ENCODE measurements at regions not wholly inside any gene's neighbourhood (a gene's known extent, or its start where the extent isn't known, plus 50 kb on each side); places are given as distances from the start of the nearest gene placed in this dataset.
"Not testable (repeated sequence)": the region's sequence is repeated elsewhere in the genome, so short reads cannot be mapped to it uniquely, and the experiment has no call there.

DNA sequence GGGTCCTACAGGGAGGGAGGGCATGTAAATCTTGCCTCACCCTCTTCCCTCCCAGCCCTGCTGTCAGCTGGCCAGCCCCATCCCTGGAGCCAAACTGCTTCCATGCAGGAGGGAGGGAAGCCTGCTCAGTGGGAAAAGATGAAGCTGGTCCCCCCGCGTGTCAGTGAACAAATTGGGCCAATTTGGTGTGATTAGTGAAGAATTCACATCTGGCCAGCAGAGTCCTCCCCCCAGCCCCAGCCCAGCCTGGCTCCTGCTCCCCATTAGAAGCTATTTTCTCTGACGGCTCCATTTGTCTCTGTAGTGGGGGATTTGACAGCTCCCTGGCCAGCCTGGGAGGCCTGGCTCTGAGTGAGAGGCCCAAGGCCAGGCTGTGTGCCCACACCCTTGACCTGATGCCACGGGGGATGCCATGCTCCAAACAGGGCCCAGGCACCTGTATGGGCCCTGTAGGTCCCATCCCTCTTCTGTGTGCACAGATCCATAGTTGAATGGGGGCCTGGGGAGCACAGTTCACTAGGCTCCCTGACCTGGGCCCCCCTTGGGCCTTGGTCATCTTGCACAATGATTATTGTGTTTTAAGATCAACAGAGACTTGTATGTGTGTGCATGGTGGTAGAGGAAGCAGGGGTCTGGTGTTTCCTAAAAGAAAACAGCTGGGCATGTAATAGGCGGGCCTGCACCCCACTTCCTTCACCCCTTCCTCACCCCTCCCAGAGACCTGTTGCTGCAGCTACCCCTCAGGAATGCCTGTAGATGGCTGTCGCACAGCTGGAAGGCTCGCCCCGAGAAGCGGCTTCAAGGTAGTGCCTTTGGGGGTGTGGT is 50.7 kb upstream of the TAC4 start:
- no peak for DNase-seq (ENCODE audit: low spot score)

DNA sequence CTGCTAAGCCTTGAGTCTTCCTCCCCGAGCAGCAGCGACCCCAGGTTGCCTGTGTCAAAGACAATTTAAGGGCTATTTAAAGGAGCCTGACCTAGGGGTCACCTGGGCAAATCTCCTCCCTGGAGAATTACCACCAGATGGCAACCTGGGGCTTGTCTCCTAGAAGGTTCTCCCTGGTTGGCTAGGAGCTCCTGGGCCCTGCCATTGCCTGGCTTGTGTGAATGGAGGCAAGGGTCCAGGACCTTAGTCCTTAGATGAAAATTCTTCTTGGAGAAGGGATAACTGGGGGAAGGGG is 51.3 kb upstream of the TAC4 start:
- peak; percentile 24 for DNase-seq (ENCODE audit: low spot score)

DNA sequence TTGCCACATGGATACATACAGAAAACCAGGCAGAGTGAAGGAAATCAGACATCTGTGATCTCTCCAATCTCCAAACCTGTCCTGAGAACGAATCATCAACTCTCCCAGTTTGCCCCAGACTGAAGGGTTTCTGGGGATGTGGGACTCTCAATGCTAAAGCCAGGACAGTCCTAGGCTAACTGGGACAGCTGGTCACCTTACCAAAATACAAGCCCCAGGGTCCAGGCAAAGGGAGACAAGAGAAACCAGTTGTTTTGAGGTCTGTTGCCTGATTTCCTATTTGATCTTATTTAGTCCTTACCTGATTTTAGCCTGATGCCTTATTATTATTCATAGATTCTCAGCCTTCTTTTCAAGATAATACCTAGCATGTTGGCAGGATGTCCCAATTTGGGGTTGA is 51.7 kb upstream of the TAC4 start:
- DNase-seq (ENCODE audit: low spot score), result no peak

DNA sequence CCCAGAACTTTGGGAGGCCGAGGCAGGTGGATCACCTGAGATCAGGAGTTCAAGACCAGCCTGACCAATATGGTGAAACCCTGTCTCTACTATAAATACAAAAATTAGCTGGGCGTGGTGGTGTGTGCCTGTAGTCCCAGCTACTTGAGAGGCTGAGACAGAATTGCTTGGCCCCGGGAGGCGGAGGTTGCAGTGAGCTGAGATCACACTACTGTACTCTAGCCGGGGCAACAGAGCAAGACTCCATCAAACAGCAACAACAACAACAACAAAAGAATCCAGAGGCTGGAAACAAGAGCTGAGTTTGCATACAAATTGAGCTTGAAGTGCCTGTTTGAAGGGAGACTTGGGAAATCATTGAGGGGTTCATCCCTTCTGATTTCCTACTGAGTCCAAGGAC is 52.9 kb upstream of the TAC4 start:
- not testable (repeated sequence) for DNase-seq (ENCODE audit: low spot score)

DNA sequence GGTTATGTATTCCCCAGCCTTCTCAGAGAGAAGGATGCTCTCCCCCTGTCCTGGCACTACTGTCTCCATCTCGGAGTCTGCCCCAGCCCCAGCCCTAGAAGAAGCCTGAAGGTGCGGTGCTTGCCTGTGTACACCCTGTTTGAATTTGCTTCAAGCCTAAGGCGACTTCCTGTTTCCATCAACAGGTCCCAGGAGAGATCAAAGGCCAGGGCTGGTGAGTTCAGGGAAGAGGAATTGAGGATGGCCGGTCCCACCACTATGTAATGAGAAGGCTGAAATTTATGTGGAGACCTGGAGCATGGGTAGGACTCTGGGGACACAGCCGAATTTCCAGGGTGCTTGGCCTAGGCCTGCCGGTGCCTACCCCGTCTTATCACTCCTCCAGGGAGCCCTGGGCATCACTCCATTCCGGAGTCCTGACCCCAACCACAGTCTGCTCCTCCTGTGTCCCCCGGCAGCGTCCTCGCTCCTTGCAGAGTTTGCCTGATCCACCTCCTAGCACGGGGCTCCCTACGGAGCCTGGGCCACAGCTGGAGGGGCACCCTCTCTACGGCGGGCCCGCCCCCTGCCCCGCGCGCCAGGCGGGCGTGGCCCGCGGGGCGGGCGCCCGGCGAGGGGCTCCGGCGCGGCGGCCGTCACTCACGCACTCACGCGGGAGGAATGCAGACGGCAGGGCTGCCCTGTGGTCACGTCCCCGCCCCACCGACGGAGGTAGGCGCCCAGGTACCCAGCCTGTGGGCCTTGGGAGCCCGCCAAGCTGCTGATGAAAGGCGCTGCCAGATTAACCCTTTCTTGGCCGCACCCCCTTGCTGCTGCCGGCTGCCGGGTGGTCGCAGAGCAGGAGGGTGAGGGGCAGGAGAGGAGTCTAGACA is 53.8 kb upstream of the TAC4 start:
- DNase-seq (ENCODE audit: low spot score), result no peak

DNA sequence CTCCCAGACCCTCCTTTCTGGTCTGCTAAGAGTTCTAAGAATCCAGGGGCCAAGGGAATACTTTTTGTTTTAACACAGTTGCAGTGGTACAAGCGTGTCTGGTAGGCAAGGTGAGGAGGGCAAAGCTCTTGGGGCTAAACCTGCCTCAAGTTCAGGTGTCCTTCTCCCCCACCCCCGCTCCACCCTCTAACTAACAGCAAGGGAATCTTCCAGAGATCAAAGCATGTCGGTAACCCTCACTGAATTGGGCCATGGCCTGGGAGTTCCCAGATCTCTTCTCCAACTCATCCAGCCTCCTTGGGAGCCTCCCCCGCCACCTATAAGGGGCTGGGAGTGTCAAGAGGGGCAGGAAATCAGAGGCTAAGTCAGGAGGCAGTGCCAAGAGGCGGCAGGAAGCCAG is 55.7 kb upstream of the TAC4 start:
- no peak for DNase-seq (ENCODE audit: low spot score)

DNA sequence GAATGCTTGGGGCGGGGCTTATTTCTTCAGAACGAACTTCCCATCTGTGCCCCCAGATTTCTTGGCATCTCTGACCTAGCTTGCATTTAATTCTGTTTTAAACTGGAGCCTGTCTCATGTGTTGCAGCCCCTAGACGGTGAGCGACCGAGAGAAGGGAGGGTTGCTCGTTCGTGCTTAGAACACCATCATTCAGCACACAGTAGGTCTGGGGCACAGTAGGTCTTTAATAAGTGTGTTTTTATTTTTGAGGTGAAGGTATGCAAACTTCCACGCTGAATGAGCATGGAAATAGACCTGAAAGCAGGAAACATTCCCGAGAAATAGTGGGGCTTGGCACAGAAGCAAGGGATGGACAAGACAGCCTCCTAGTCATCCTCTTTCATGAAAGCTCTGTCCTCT is 57.0 kb upstream of the TAC4 start:
- no peak for DNase-seq (ENCODE audit: low spot score)

DNA sequence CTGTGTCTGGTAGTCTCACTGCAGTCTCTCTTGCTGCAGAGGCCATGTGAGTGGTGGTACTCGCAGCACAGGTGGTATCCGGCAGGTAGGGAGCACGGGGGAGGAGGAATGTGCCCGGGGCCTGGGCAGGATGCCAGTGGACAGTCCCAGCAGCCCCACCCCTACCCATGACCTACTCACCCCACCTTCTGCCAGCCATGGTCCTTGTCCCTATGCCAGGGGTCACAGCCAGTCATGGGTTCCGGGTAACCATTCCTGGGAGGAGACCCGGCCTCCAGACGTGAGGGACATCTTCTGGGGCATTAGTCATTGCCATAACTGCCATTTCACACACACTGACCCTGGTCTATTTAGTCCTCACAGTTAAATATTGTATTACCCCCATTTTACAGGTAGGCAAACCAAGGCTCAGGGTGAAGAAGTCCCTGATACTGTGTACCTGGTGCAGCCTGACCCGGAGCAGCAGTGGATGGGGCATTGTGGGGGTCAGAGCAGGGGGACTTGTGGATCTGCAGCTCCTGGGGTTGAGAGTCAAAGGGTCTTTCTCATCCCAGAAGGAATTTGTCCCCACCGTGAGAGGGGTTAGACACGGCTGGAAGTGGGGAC is 58.8 kb upstream of the TAC4 start:
- DNase-seq (ENCODE audit: low spot score), result no peak

DNA sequence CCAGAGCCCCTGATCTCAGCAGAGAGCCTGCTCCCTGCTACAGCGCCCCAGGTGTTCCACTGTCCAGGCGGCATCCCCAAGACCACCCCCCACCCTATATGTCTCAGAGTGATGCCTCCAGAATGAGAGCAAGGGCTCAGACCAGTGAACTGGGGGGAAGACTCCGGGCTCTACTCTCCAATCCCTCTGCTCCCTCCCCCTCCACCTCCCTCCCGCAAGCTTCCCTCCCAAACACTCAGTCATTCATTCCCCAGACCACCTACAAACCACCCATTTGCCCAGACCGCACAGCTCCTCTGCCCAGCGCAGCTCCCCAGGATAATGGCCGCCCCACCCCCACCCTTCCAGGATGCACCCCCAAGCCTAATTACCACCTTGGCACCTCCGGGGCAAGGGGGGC is 59.4 kb upstream of the TAC4 start:
- DNase-seq (ENCODE audit: low spot score), result no peak

DNA sequence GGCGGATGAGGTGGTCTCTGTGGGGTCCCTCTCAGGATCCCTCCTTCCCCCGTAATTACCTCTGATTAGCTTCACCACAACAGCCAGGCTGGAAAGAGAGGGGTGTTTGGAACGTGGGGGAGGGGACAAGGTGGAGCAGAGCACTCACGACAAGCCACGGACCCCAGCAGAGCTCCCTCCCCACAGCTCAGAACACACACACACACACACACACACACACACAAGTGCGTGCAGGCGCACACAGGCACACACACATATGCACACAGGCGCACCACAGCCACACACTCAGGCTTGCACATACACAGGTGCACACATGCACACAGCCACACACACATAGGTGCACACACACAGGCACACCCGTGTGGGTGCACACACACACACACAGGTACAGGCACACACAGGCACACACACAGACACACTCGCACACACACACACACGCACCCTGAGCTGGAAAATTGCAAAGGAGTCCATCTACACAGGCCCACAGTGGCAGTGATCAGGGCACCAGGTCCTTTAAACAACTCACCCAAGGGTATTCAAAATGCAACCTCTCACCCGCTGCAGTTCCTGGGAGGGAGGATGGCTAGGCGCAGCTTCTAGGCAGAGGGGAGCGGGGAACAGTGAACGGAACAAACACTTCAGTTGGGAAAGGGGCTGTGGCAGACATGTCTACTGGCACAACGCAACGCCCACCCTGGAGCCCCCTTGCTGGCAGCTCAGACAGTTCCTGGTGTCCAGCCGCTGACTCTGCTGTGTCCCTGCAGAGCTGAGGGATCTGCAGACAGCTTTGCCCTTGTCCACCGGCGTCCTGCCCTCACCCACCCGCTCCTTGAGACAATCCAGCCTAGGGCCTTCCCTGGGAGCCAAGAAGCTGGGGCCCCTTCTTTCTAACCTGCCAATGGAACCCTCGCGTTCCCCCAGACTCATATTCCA is 59.9 kb upstream of the DLX4 start:
- DNase-seq (ENCODE audit: low spot score), result no peak

DNA sequence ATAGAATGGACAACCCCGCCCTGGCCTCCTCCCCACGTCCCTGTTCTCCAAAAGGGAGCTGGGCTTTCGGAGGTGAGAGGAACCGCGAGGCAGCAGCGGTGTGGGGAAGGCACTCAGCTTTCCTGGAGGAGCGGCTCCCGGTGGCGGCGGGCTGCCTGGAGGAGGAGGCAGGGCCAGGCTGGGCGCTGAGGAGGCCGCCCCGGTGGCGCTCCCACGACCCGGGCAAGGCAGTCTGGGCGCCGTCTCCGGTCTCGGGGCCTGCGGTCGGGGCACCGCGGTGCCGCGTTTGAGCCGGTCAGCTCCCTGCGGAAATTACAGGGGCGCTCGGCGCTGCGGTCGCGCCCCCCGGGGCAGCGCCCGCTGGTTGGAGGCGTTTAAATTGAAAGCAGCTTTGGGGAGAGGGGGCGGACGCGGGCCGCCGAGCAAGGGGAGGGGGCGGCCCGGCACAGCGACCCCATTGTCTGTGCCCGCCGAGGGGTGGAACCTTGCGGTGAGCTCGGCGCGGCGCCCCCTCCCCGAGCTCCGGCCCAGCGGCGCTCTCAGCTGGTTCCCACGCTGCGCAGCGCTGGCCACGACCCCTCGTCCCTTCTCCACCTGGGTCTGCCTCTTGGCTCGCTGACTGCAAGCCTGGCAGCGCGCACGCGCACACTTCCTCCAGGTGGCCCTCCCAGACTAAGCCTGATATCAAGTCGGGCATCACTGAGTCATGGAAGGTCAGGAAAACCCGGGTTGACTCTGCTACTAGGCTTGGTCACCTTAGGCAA is 58.7 kb upstream of the DLX4 start:
- DNase-seq (ENCODE audit: low spot score), result no peak

DNA sequence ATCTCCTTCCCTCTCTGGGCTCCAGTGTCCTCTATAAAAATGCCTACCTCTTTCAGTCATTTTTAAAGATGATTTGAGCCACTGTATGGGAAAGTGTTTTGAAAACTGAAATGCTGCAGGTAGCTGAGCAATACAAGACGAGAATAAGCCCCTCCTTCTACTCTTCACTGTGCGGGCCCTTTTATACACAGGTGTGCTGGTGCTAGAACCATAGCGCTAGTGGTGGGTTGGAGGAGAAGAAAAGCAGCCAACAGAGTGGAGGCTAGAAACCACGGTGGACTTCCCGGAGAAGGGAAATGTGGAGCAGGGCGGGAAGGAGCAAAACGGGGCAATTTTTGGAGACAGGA is 58.2 kb upstream of the DLX4 start:
- DNase-seq (ENCODE audit: low spot score), result no peak

DNA sequence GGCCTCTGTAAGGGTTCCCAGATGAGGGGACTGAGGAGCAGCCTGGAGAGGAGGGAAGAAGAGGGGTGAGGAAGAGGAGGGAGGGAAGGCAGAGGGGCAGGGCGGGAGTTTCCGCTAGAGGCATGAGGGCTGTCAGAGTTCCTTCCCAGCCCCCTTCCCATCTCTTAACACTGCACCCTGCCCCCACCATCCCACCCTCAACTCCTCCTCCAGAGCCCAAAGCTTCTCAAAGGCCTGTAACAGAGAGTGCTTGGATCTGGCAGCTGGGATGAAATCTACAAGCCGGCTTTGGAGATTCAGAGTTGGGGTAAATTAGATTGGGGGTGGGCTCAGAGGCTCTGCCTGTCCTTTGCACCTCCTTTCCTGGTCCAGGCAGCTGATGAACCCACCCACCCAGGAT is 57.3 kb upstream of the DLX4 start:
- no peak for DNase-seq (ENCODE audit: low spot score)

DNA sequence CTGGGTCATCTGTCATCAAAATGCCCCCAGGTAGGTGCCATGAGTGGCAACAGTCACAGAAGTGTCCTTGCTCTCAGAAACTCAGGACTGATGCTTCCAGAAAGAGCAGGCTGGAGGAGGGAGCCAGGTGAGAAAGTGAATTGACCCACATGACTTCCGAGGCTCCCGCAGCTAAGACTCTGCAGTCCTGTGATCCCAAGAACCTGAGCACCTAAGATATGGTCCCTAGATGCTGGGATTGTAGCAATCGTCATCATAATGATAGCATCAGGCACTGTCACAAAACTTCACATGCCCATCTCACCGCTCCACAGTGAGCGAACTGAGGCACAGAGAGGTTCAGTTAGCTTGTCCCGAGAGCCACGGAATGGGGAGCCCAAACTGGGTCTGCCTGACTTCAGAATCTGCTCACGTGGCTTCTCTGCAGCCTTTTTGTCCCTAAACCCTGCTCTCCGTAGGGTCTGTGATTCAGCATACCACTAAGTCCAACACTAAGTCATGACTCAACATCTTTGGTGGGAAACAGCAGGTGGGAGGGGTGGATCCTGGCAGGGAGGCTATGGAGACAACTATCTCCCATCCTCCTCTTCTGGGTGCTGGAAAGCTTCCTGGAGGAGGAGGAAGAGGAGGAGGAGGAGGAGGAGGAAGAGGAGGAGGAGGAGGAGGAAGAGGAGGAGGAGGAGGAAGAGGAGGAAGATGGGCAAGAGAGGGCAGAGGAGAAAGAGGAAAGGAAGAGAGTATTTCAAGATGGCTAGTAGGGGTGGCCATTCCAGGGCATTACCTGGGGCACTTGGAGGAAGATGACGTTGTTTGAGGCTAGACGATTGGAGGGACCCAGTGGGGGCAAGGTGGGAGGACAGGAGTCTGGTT is 55.5 kb upstream of the DLX4 start:
- no peak for DNase-seq (ENCODE audit: low spot score)

DNA sequence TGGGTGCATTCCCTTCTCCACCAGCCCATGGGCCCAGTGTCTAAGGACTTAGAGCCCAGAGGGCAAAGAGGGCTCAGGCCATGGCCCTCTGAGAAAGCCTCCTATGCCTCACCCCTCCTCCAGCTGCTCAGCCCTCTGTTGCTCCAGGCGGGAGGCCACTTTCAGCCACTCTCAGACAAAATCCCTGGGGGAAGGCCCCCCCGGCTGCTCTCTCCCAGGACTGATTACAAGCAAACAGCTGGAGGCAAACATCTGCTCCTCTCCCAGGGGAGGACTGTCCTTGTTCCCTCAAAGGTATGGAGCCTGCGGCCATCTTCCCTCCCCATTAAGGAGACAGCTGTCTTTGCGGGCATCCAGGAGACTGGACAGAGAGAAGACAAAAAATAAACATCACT is 54.9 kb upstream of the DLX4 start:
- no peak for DNase-seq (ENCODE audit: low spot score)

DNA sequence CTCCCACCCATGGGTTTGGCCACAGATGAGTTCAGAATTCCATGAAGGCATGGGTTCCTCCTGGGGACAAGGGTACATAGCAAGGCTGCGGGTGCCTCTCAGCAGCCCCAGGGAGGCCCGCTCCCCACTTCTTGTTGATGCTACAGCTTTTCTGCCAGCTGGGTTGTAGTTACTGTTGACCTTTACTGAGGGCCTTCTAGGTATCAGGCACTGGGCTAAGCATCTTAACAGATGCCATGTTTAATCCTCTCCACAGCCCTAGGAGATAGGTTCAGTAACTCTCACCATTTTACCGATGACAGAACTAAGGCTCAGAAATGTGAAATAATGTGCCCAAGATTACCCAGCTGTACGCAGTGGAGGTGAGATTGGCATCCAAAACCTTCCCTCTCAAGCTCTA is 54.3 kb upstream of the DLX4 start:
- DNase-seq (ENCODE audit: low spot score), result no peak

DNA sequence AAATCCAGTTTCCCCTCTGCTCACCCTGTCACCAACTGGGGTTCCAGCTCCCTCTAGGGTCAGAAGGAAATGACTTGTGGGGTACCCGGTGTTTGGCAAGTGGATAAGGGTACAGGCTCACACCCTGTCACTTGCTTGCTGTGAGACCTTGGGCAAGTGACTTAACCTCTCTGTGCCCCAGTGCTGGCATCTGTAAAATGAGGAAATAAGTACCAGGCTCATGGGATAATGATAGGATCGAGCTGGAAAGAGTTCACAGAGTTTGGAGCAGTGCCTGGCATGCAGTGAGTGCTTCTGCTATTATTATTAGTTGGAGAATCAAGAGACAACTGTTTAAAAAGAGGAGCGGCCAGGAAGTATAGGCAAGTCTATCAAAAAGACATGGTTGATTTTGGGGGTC is 53.7 kb upstream of the DLX4 start:
- DNase-seq (ENCODE audit: low spot score), result no peak

DNA sequence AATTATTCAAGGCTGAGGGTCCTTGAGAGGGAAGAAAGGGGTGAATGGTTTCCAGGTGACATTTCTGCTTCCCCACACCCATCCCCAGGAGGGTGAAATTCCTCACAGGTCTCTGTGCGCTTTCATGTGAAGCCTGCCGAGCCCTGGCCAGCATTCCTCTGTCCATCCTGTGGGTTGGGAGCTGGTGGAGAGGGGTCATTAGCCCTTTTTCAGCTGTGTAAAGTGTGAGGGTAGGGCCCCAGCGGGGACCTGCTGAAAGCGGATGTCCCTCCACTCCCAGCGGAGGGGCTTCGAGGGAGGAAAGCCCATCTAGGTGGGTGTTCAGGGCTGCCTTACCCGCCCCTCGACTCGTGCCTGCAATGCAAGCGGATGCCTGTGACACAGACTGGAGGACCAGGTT is 53.3 kb upstream of the DLX4 start:
- DNase-seq (ENCODE audit: low spot score), result no peak

DNA sequence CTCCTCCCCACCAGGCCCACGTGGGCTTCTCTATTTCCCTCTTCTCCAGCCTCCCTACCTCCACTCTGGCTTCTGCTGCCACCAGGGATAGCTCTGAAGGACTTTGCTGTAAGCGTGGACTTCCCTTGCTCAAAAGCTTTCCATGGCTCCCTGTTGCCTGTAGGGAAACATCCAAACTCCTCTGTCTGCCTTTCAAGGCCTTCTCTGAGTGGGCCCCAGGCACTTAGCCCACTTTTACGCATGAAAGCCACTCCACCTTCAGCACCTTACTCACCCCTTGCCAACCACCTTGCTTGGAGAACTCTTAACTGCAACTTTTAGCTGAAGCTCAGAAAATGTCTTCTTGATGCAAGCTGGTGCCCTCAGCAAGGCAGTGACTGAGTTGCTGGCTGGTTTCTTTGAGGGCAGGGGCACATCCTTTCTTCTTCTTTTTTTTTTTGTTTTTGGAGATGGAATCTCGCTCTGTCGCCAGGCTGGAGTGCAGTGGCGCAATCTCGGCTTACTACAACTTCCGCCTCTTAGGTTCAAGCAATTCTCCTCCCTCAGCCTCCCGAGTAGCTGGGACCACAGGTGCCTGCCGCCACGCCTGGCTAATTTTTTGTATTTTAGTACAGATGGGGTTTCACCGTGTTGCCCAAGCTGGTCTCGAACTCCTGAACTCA is 52.0 kb upstream of the DLX4 start:
- no peak for DNase-seq (ENCODE audit: low spot score)

DNA sequence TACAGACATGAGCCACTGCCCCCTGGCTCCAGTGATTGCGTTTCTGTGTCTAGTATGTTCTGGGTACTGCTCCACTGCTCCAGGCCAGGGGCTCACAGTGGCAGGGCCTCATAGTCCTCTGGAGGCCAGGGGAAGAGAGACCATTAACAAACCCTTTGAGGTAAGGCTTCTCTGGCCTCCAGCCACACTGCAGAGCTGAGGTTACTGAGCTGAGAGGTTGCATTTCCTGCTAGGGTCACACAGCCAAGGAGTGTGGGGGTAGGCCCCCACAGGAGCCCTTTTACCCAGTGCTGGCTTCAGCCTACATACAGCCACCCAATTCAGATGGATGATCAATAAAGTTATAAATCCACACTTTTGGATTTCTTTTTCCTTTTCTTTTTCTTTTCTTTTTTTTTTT is 50.4 kb upstream of the DLX4 start:
- DNase-seq (ENCODE audit: low spot score), result no peak

All from NAMALWA (cell line).